ENCODE measurements at regions not wholly inside any gene's neighbourhood (a gene's known extent, or its start where the extent isn't known, plus 50 kb on each side); places are given as distances from the start of the nearest gene placed in this dataset.

DNA sequence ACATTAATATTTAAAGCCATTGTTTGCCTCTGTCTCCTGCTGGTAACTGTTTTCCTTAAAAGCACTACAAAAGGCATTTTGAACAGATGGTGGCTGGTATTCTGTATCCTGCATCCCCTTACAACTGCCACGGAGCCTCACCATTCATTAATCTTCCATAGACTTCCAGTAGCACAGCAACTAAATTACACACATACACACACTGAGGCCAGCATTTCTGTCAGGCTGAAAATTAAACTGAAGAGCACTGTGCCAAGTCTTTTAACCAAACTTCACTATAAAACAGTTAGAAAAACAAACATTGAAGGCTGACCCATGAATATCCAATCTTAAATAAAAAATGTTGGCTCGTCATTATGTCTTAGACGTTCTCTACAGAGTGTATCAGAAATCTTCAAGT, 697.8 kb downstream of the DACH1 start:
- POLR2A ChIA-PET, result no interaction called here
- DNase-seq (ENCODE audit: low read depth in 1 of 2, low spot score in 1 of 2), result no peak
- TF ChIP-seq POLR2AphosphoS2 (conservative IDR thresholded peaks at IDR 0.05; ENCODE audit: low read length) (no peak), MYC (IDR thresholded peaks at IDR 0.05; ENCODE audit: borderline replicate concordance, low read length) (no peak), BHLHE40 (IDR thresholded peaks at IDR 0.05; ENCODE audit: low read depth, low read length) (no peak), ESRRA (IDR thresholded peaks at IDR 0.05; ENCODE audit: borderline replicate concordance, low read length) (no peak), SREBF2 (IDR thresholded peaks at IDR 0.05) (no peak), KDM5A (IDR thresholded peaks at IDR 0.05) (no peak), ZFP36 (IDR thresholded peaks at IDR 0.05; ENCODE audit: borderline replicate concordance, partially characterized antibody) (no peak), HOXA7 (CRISPR knock-in tag; IDR thresholded peaks at IDR 0.05) (no peak), PHF8 (IDR thresholded peaks at IDR 0.05; ENCODE audit: borderline replicate concordance, low read depth) (no peak)
- TF ChIP-seq, protein P1, sequence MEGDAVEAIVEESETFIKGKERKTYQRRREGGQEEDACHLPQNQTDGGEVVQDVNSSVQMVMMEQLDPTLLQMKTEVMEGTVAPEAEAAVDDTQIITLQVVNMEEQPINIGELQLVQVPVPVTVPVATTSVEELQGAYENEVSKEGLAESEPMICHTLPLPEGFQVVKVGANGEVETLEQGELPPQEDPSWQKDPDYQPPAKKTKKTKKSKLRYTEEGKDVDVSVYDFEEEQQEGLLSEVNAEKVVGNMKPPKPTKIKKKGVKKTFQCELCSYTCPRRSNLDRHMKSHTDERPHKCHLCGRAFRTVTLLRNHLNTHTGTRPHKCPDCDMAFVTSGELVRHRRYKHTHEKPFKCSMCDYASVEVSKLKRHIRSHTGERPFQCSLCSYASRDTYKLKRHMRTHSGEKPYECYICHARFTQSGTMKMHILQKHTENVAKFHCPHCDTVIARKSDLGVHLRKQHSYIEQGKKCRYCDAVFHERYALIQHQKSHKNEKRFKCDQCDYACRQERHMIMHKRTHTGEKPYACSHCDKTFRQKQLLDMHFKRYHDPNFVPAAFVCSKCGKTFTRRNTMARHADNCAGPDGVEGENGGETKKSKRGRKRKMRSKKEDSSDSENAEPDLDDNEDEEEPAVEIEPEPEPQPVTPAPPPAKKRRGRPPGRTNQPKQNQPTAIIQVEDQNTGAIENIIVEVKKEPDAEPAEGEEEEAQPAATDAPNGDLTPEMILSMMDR (IDR thresholded peaks at IDR 0.05), result no peak
- TF ChIP-seq, protein P2, sequence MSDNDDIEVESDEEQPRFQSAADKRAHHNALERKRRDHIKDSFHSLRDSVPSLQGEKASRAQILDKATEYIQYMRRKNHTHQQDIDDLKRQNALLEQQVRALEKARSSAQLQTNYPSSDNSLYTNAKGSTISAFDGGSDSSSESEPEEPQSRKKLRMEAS (IDR thresholded peaks at IDR 0.05), result no peak
- no peak for FAIRE-seq
- no peak overlapping the region for H3K4me2 ChIP-seq
- 0% methylated on average over 3 of the region's 3 CpGs for WGBS (ENCODE audit: missing lambda C conversion rate)
- no peak overlapping the region for H3K4me3 ChIP-seq
- no peaks in the 10 kb centered on the region for H3K9me3 ChIP-seq
- no peak overlapping the region for H3K27ac ChIP-seq
- CTCF ChIA-PET, result no interaction called here
- no peak for ATAC-seq
- no peaks in the 10 kb centered on the region for H3K4me1 ChIP-seq

DNA sequence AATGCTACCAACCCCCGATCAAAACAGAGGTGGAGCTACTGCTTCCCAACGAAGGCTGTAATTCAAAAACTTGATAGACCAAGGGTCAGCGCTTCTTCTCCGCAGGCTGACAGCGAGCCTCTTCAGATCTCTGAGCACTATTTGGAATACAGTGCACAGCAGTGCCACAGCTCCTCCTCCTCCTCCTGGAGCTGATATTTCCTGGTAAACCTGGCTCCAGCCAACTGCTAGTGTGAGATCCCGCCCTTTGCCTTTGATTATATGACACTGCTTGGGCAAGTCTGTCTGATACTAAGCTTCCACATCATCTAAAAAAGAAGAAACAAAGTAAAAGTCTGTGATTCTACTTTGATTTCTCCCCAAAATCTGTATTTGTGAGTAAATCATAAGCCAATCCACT, 710.5 kb downstream of the DACH1 start:
- DNase-seq (ENCODE audit: low read depth in 1 of 2, low spot score in 1 of 2) (no peak), ATAC-seq (no peak), FAIRE-seq (no peak)
- Histone ChIP-seq H3K4me2 (no peak overlapping the region), H3K9me3 (no peaks in the 10 kb centered on the region), H3K4me3 (no peak overlapping the region), H3K27ac (no peak overlapping the region), H3K4me1 (no peaks in the 10 kb centered on the region)
- TF ChIP-seq FOSL2 (IDR thresholded peaks at IDR 0.05) (no peak), FOSL2 (CRISPR knock-in tag; IDR thresholded peaks at IDR 0.05) (no peak), POLR2AphosphoS2 (conservative IDR thresholded peaks at IDR 0.05; ENCODE audit: low read length) (no peak), EHF (CRISPR knock-in tag; IDR thresholded peaks at IDR 0.05) (no peak), HDAC2 (IDR thresholded peaks at IDR 0.05) (no peak), NR3C1 (IDR thresholded peaks at IDR 0.05) (no peak), KDM1A (IDR thresholded peaks at IDR 0.05; ENCODE audit: low read depth) (no peak), KDM5A (IDR thresholded peaks at IDR 0.05) (no peak), EHMT2 (IDR thresholded peaks at IDR 0.05; ENCODE audit: low read depth) (no peak), GATA3 (IDR thresholded peaks at IDR 0.05; ENCODE audit: borderline replicate concordance) (no peak), MAFK (IDR thresholded peaks at IDR 0.05; ENCODE audit: partially characterized antibody) (no peak), SREBF2 (IDR thresholded peaks at IDR 0.05) (no peak), ZSCAN20 (CRISPR knock-in tag; IDR thresholded peaks at IDR 0.05) (no peak), CEBPB (IDR thresholded peaks at IDR 0.05) (no peak)
- TF ChIP-seq, protein P3, sequence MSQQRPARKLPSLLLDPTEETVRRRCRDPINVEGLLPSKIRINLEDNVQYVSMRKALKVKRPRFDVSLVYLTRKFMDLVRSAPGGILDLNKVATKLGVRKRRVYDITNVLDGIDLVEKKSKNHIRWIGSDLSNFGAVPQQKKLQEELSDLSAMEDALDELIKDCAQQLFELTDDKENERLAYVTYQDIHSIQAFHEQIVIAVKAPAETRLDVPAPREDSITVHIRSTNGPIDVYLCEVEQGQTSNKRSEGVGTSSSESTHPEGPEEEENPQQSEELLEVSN (IDR thresholded peaks at IDR 0.05; ENCODE audit: borderline replicate concordance, low read depth), result no peak
- TF ChIP-seq, protein P4, sequence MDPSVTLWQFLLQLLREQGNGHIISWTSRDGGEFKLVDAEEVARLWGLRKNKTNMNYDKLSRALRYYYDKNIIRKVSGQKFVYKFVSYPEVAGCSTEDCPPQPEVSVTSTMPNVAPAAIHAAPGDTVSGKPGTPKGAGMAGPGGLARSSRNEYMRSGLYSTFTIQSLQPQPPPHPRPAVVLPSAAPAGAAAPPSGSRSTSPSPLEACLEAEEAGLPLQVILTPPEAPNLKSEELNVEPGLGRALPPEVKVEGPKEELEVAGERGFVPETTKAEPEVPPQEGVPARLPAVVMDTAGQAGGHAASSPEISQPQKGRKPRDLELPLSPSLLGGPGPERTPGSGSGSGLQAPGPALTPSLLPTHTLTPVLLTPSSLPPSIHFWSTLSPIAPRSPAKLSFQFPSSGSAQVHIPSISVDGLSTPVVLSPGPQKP (IDR thresholded peaks at IDR 0.05; ENCODE audit: low read depth, low read length), result no peak
- TF ChIP-seq, protein P2 (IDR thresholded peaks at IDR 0.05), result no peak
- TF ChIP-seq, protein P1 (IDR thresholded peaks at IDR 0.05), result no peak
- TF ChIP-seq, protein P5, sequence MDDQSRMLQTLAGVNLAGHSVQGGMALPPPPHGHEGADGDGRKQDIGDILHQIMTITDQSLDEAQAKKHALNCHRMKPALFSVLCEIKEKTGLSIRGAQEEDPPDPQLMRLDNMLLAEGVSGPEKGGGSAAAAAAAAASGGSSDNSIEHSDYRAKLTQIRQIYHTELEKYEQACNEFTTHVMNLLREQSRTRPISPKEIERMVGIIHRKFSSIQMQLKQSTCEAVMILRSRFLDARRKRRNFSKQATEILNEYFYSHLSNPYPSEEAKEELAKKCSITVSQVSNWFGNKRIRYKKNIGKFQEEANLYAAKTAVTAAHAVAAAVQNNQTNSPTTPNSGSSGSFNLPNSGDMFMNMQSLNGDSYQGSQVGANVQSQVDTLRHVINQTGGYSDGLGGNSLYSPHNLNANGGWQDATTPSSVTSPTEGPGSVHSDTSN (IDR thresholded peaks at IDR 0.05), result no peak
- TF ChIP-seq, protein P6, sequence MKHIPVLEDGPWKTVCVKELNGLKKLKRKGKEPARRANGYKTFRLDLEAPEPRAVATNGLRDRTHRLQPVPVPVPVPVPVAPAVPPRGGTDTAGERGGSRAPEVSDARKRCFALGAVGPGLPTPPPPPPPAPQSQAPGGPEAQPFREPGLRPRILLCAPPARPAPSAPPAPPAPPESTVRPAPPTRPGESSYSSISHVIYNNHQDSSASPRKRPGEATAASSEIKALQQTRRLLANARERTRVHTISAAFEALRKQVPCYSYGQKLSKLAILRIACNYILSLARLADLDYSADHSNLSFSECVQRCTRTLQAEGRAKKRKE (CRISPR knock-in tag; IDR thresholded peaks at IDR 0.05; ENCODE audit: low read depth), result no peak
- 40% methylated on average over 4 of the region's 6 CpGs for WGBS (ENCODE audit: missing lambda C conversion rate)
- ChIA-PET POLR2A (no interaction called here), CTCF (no interaction called here)
